HG02852 (cell line): ENCODE measurements at regions not wholly inside any gene's neighbourhood (a gene's known extent, or its start where the extent isn't known, plus 50 kb on each side); places are given as distances from the start of the nearest gene placed in this dataset.

Experiments
- ATAC-seq: cut with Tn5 transposase; IDR thresholded peaks from one replicate; pipeline ENCODE4 v1.9.1; 2021; ENCODE audit warnings: mild to moderate bottlenecking, moderate library complexity; ENCODE audit not compliant: unreplicated experiment

- ATAC-seq: no peak
Observed at GRCh38 chr1:239778208-239778813, 313.4 kb upstream of the FMN2 start.

GRCh38 chr1:239779962-239780361 lies 311.7 kb upstream of the FMN2 start:
- no peak for ATAC-seq

GRCh38 chr1:239784896-239785295 lies 306.8 kb upstream of the FMN2 start:
- ATAC-seq: no peak

GRCh38 chr1:239785576-239785975 lies 306.1 kb upstream of the FMN2 start:
- ATAC-seq: no peak

GRCh38 chr1:239786464-239786863 lies 305.2 kb upstream of the FMN2 start:
- no peak for ATAC-seq

- ATAC-seq: no peak
Observed at GRCh38 chr1:239792157-239792556, 299.5 kb upstream of the FMN2 start.

- no peak for ATAC-seq
Observed at GRCh38 chr1:239795304-239795703, 296.4 kb upstream of the FMN2 start.

GRCh38 chr1:239799617-239800016 lies 292.1 kb upstream of the FMN2 start:
- ATAC-seq: no peak

GRCh38 chr1:239800861-239801260 lies 290.8 kb upstream of the FMN2 start:
- ATAC-seq: no peak

- no peak for ATAC-seq
Observed at GRCh38 chr1:239802275-239802674, 289.4 kb upstream of the FMN2 start.

GRCh38 chr1:239803781-239804180 lies 287.9 kb upstream of the FMN2 start:
- no peak for ATAC-seq

GRCh38 chr1:239804266-239804665 lies 287.4 kb upstream of the FMN2 start:
- ATAC-seq: no peak

- no peak for ATAC-seq
Observed at GRCh38 chr1:239805042-239805441, 286.6 kb upstream of the FMN2 start.

GRCh38 chr1:239805851-239806772 lies 285.6 kb upstream of the FMN2 start:
- no peak for ATAC-seq

- no peak for ATAC-seq
Observed at GRCh38 chr1:239806897-239807296, 284.8 kb upstream of the FMN2 start.

GRCh38 chr1:239807361-239807760 lies 284.3 kb upstream of the FMN2 start:
- no peak for ATAC-seq

- ATAC-seq: no peak
Observed at GRCh38 chr1:239810061-239810481, 281.6 kb upstream of the FMN2 start.

GRCh38 chr1:239811211-239811885 lies 280.3 kb upstream of the FMN2 start:
- no peak for ATAC-seq

GRCh38 chr1:239812580-239812979 lies 279.1 kb upstream of the FMN2 start:
- no peak for ATAC-seq

GRCh38 chr1:239814306-239814881 lies 277.3 kb upstream of the FMN2 start:
- ATAC-seq: no peak

GRCh38 chr1:239815074-239815473 lies 276.6 kb upstream of the FMN2 start:
- ATAC-seq: no peak
